ENCODE measurements at regions not wholly inside any gene's neighbourhood (a gene's known extent, or its start where the extent isn't known, plus 50 kb on each side); places are given as distances from the start of the nearest gene placed in this dataset.

DNA sequence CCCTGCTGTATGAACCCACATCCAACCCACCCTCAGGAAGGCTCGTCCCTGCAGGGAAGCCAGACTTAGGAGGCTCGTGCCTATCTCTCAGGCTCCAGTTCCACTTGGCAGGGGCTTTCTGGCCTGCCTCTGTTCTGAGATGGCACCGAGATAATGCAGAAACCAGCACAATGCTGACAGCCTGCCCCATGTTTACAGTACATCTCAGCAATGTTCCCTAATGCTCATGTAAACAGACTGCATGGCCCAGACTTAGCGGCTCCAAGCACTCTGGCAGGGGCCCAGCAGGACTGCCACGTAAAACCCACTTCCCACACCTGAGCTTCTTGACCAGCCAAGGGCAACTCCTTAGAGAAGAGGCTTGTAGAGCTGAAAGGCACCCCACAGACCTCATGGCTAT is 499.5 kb upstream of the BRINP1 start:
- TF ChIP-seq CTCF (IDR thresholded peaks at IDR 0.05): no peak
- intact Hi-C loops (cut with DNase I): no loop called here
- no peak overlapping the region for H3K4me3 ChIP-seq
- ATAC-seq (peak; percentile 62 to 71), DNase-seq (peak; percentile 61)
- H3K27me3 ChIP-seq (ENCODE audit: low read depth): no peaks in the 10 kb centered on the region
- no peaks in the 10 kb centered on the region for H3K36me3 ChIP-seq
- H3K4me1 ChIP-seq: no peaks in the 10 kb centered on the region
- no peaks in the 10 kb centered on the region for H3K9me3 ChIP-seq
- H3K27ac ChIP-seq: peak overlapping the region; percentile 41

DNA sequence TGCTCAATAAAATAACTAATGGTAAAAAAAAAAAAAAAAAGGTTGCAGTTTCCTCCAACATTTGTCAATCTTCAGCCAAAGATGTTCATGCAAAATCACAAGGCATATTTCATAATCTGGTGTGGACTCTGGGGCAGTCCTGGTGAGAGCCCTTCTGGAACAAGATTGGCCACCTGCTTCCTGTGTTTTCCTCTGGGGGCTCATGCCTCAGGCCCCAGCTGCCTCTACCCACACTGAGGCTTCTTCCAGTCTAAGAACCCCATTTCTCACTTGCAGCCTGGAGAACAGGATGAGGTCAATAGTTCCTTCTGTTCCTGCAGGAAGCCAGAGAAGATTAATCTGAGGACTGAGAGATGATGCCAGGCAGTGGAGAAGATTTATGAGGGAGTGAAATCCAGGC is 492.6 kb upstream of the BRINP1 start:
- no peak overlapping the region for H3K27ac ChIP-seq

DNA sequence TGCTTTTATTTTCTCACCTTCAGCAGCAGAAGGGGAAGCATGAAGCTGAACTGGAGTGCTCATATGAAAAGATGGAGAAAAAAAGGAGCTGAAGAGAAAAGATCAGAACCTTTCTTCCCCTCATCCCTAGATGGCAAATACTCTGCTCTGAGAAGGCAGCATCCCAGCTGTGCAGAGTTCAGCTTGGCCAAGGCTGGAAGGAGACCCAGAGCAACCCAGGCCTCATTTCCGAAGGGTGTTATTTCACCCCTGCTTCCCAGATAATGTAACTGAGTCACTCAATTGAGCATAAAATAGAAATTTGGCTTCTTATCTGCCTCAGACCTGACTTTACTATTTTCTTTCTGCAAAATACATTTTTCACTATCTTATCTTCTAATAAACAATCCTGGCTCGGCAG is 489.9 kb upstream of the BRINP1 start:
- intact Hi-C loops (cut with DNase I): no loop called here
- no peaks in the 10 kb centered on the region for H3K4me1 ChIP-seq
- ATAC-seq (no peak), DNase-seq (no peak)
- no peaks in the 10 kb centered on the region for H3K27me3 ChIP-seq (ENCODE audit: low read depth)
- no peak overlapping the region for H3K4me3 ChIP-seq
- no peak for TF ChIP-seq CTCF (IDR thresholded peaks at IDR 0.05)
- no peaks in the 10 kb centered on the region for H3K9me3 ChIP-seq
- no peak overlapping the region for H3K27ac ChIP-seq
- H3K36me3 ChIP-seq: no peaks in the 10 kb centered on the region

More for the DNA sequence above, 492.6 kb upstream of the BRINP1 start:
- H3K4me1 ChIP-seq: no peaks in the 10 kb centered on the region
- TF ChIP-seq CTCF (IDR thresholded peaks at IDR 0.05): no peak
- H3K9me3 ChIP-seq: no peaks in the 10 kb centered on the region
- intact Hi-C loops (cut with DNase I): no loop called here
- no peak overlapping the region for H3K4me3 ChIP-seq
- H3K36me3 ChIP-seq: no peaks in the 10 kb centered on the region
- no peaks in the 10 kb centered on the region for H3K27me3 ChIP-seq (ENCODE audit: low read depth)
- DNase-seq: no peak
- no peak for ATAC-seq

GRCh38 chr9:119853126-119853525 is 483.9 kb upstream of the BRINP1 start:
- Histone ChIP-seq H3K9me3 (no peaks in the 10 kb centered on the region), H3K27ac (no peak overlapping the region), H3K4me1 (no peaks in the 10 kb centered on the region), H3K4me3 (no peak overlapping the region), H3K27me3 (ENCODE audit: low read depth) (no peaks in the 10 kb centered on the region), H3K36me3 (no peaks in the 10 kb centered on the region)
- DNase-seq (no peak), ATAC-seq (no peak)
- intact Hi-C loops (cut with DNase I): no loop called here
- no peak for TF ChIP-seq CTCF (IDR thresholded peaks at IDR 0.05)

DNA sequence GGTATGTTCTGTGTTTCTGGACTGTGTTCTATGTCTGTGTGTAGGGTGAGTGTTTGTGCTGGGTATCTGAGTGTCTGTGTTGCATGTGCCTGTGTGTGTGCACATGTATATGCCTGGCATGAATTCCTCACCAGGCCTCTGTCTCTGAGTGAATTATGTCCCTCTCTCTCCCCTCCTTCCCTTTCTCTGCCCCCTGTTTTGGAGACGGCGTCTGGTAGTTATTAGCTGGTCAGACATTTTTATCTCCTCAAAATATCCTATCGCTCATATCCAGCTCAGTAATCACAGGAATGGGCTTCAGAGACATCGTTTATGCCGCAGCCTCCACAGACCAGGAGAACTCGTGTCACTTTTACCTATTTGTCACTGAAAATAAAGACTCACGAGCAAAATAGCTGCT is 483.2 kb upstream of the BRINP1 start:
- ATAC-seq (no peak), DNase-seq (no peak)
- Histone ChIP-seq H3K27ac (no peak overlapping the region), H3K4me3 (no peak overlapping the region), H3K36me3 (no peaks in the 10 kb centered on the region), H3K9me3 (no peaks in the 10 kb centered on the region), H3K27me3 (ENCODE audit: low read depth) (no peaks in the 10 kb centered on the region), H3K4me1 (no peaks in the 10 kb centered on the region)
- intact Hi-C loops (cut with DNase I): no loop called here
- TF ChIP-seq CTCF (IDR thresholded peaks at IDR 0.05): no peak

- no peak overlapping the region for H3K4me3 ChIP-seq
Observed at GRCh38 chr9:119844431-119844830, 475.2 kb upstream of the BRINP1 start.

More at GRCh38 chr9:119844431-119844830, 475.2 kb upstream of the BRINP1 start:
- Histone ChIP-seq H3K4me1 (no peaks in the 10 kb centered on the region), H3K9me3 (peaks cover 3% of the 10 kb centered on the region), H3K27me3 (ENCODE audit: low read depth) (no peaks in the 10 kb centered on the region), H3K36me3 (no peaks in the 10 kb centered on the region), H3K27ac (no peak overlapping the region)
- intact Hi-C loops (cut with DNase I): no loop called here
- no peak for DNase-seq
- no peak for ATAC-seq
- no peak for TF ChIP-seq CTCF (IDR thresholded peaks at IDR 0.05)
